DMS 273 (cell line): ENCODE measurements at regions not wholly inside any gene's neighbourhood (a gene's known extent, or its start where the extent isn't known, plus 50 kb on each side); places are given as distances from the start of the nearest gene placed in this dataset.

Experiments
- DNase-seq: peaks from one replicate; lab custom pipeline; 2025; ENCODE audit not compliant: unreplicated experiment; lab: John Stamatoyannopoulos, UW

DNA sequence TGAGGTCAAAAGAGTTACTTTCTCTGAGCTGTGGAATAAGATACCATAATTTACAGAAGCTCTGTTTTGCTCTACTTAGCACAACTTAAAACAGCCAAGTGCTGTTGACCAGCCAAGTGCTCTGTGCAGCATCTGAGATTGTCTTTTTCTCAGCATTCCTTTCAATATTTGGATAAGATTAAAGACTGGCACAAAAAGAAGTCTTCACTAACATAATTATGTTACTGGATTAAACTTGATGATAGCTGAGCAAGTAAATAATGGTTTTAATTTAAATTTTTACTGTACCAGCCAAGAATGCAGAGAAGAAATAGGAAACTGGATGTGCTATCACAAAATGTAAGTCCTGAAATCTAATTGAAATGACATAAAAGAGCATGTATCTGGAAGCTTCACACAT lies 60.4 kb downstream of the NPY2R start:
- no peak for DNase-seq

DNA sequence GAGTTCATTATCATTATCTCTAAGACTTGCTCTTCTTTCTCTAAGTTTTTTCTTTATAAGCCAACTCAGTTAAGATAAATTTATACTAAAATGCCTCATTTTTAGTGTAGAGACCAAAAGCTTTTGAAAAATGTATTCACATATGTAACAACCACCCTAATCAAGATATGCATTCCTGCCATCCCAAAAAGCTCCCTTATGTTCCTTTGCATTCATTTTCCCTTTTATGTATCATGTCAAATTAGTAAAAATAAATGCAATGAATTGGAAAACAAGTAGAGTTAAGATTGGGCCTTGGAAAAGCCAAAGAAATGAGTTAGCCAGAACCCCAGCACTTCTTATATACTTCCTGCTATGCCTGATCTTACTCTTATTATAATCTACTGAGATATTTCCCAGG lies 62.2 kb downstream of the NPY2R start:
- DNase-seq, result no peak

DNA sequence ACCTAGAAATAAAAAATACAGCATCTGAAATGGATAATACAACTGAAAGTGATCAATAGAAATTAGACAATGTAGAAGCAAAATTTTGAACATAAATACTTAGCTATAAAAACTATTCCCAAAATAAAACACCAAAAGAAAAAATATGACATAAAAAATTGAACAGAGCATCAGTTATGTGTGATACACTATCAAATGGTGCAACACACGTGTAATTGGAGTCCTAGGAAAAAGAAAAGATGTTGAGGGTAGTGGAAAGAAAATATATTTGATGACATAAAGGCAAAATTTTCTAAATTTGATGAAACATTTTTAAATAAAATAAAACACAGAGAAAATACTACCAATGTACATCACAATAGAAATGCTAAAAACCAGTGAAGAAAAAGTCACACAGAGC lies 63.1 kb downstream of the NPY2R start:
- DNase-seq, result peak; percentile 7

DNA sequence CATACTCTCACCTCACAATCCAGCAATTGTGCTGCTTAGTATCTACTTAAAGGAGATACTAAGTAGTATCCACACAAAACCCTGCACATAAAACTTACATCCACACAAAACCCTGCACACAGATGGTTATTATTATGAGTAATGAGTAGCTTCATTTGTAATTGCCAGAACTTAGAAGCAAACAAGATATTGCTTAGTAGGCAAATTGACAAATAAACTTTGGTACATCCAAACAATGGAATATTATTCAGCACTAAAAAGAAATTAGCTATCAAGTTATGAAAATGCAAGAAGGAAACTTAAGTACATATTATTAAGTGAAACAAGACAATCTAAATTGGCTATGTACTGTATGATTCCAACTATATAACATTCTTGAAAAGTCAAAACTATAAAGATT lies 80.6 kb downstream of the NPY2R start:
- no peak for DNase-seq
